Trophoblast cell (in vitro differentiated cells and primary cell): ENCODE measurements at regions not wholly inside any gene's neighbourhood (a gene's known extent, or its start where the extent isn't known, plus 50 kb on each side); places are given as distances from the start of the nearest gene placed in this dataset.
A peak's percentile ranks its signal among the peaks of the same experiment; 100 is the strongest.

Experiments
- DNase-seq, 2 donors: peaks; one replicate each; pipeline ENCODE4 v3.0.0-alpha.2; 2016
- H2AFZ ChIP-seq: 2 replicates; pipeline ENCODE4 v1.6.1; 2013; ENCODE audit warnings: low read length, moderate library complexity, mild to moderate bottlenecking; ENCODE audit not compliant: insufficient read depth, poor library complexity
- H2AK5ac ChIP-seq: 2 replicates; pipeline ENCODE4 v1.6.1; 2013; ENCODE audit warnings: mild to moderate bottlenecking, low read length
- H2BK120ac ChIP-seq: 2 replicates; pipeline ENCODE4 v1.6.1; 2013; ENCODE audit warnings: low read length, mild to moderate bottlenecking, moderate library complexity; ENCODE audit not compliant: insufficient read depth, poor library complexity
- H2BK12ac ChIP-seq: 2 replicates; pipeline ENCODE4 v1.6.1; 2013; ENCODE audit warnings: mild to moderate bottlenecking, low read length, moderate library complexity
- H2BK5ac ChIP-seq: 2 replicates; pipeline ENCODE4 v1.6.1; 2013; ENCODE audit warnings: low read length, low read depth, moderate library complexity, mild to moderate bottlenecking; ENCODE audit not compliant: poor library complexity
- H3K14ac ChIP-seq: 2 replicates; pipeline ENCODE4 v1.6.1; 2013; ENCODE audit warnings: mild to moderate bottlenecking, low read length
- H3K18ac ChIP-seq: 2 replicates; pipeline ENCODE4 v1.6.1; 2013; ENCODE audit warnings: mild to moderate bottlenecking, low read length
- H3K23ac ChIP-seq: 2 replicates; pipeline ENCODE4 v1.6.1; 2013; ENCODE audit warnings: low read length
- H3K27ac ChIP-seq: 2 replicates; pipeline ENCODE4 v1.5.1; 2013; ENCODE audit warnings: low read depth, mild to moderate bottlenecking, inconsistent platforms, low read length, moderate library complexity
- H3K27me3 ChIP-seq: 2 replicates; pipeline ENCODE4 v1.6.1; 2013; ENCODE audit warnings: inconsistent platforms, mild to moderate bottlenecking, low read length, moderate library complexity; ENCODE audit not compliant: insufficient read depth
- H3K36me3 ChIP-seq, 2 experiments: 1 replicate in 1 of 2; 2 replicates in 1 of 2; pipeline ENCODE4 v1.6.1; 2013; ENCODE audit warnings: low read length in 2 of 2, mild to moderate bottlenecking in 2 of 2, moderate library complexity in 1 of 2; ENCODE audit not compliant: insufficient read depth in 2 of 2, control insufficient read depth in 1 of 2
- H3K4ac ChIP-seq: 2 replicates; pipeline ENCODE4 v1.6.1; 2013; ENCODE audit warnings: low read depth, mild to moderate bottlenecking, low read length, moderate library complexity
- H3K4me1 ChIP-seq, 2 experiments: 1 replicate in 1 of 2; 2 replicates in 1 of 2; pipeline ENCODE4 v1.6.1; 2013; ENCODE audit warnings: low read length in 2 of 2, mild to moderate bottlenecking in 2 of 2, moderate library complexity in 1 of 2; ENCODE audit not compliant: insufficient read depth in 2 of 2, control insufficient read depth in 1 of 2
- H3K4me2 ChIP-seq: 2 replicates; pipeline ENCODE4 v1.6.1; 2013; ENCODE audit warnings: inconsistent platforms, mild to moderate bottlenecking, low read length, moderate library complexity
- H3K4me3 ChIP-seq: 2 replicates; pipeline ENCODE4 v1.5.1; 2013; ENCODE audit warnings: mild to moderate bottlenecking, low read depth, low read length, inconsistent platforms
- H3K79me1 ChIP-seq: one replicate; pipeline ENCODE4 v1.6.1; 2013; ENCODE audit warnings: low read length
- H3K79me2 ChIP-seq: 2 replicates; pipeline ENCODE4 v1.6.1; 2013; ENCODE audit warnings: low read length, mild to moderate bottlenecking; ENCODE audit not compliant: control insufficient read depth, insufficient read depth, poor library complexity
- H3K9ac ChIP-seq: 2 replicates; pipeline ENCODE4 v1.6.1; 2013; ENCODE audit warnings: mild to moderate bottlenecking, low read length
- H3K9me3 ChIP-seq: 2 replicates; pipeline ENCODE4 v1.6.1; 2013; ENCODE audit warnings: low read depth, mild to moderate bottlenecking, control low read depth, inconsistent platforms, low read length; ENCODE audit not compliant: insufficient read depth
- H4K12ac ChIP-seq: 2 replicates; pipeline ENCODE4 v1.6.1; 2013; ENCODE audit warnings: low read depth, mild to moderate bottlenecking, low read length, moderate library complexity
- H4K8ac ChIP-seq: 2 replicates; pipeline ENCODE4 v1.6.1; 2013; ENCODE audit warnings: low read depth, mild to moderate bottlenecking, low read length, moderate library complexity
- H4K91ac ChIP-seq: one replicate; pipeline ENCODE4 v1.6.1; 2013; ENCODE audit warnings: low read depth, mild to moderate bottlenecking, low read length, moderate library complexity
- WGBS: extraction: QIAGEN DNeasy Blood & Tissue Kit; methylation state at CpG from one replicate; pipeline ENCODE4 v1.1.7; 2013; ENCODE audit warnings: missing lambda C conversion rate; ENCODE audit not compliant: insufficient read length, insufficient coverage; ENCODE audit errors: extremely low coverage; 5-methylcytosine and 5-hydroxymethylcytosine counted together

DNA sequence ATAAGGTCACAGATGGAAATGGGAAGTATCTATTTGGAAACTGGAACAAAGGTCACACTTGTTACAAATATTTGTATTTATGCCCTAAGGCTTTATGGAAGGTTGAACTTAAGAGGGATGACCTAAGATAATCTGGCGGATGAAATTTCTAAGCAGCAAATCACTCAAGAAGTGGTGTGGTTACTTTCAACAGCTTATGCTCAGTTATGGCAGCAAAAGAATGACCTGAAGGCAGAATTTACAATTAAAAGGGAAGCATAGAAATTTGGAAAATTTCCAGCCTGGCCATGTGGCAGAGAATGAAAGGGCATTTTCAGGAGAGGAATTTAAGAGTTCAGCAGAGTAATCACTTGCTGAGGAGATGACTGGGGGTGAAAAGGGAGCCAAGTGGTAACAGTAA is 95.8 kb upstream of the TNS3 start:
- Histone ChIP-seq H3K27me3 (no peaks in the 10 kb centered on the region), H3K9ac (no peak overlapping the region), H3K79me1 (peaks cover 9% of the 10 kb centered on the region), H2BK12ac (no peak overlapping the region), H3K4me1 (peaks cover 18 to 24% of the 10 kb centered on the region in 2 experiments), H4K12ac (no peak overlapping the region), H2BK120ac (no peak overlapping the region), H3K14ac (no peak overlapping the region), H3K9me3 (peaks cover 2% of the 10 kb centered on the region), H3K79me2 (no peaks in the 10 kb centered on the region), H4K8ac (no peak overlapping the region), H3K4me3 (no peak overlapping the region), H3K36me3 (no peaks in the 10 kb centered on the region), H3K23ac (no peak overlapping the region), H4K91ac (peak overlapping the region; percentile 38), H3K4ac (no peak overlapping the region), H2AK5ac (no peak overlapping the region), H3K27ac (no peak overlapping the region), H3K18ac (no peak overlapping the region), H2BK5ac (no peak overlapping the region), H2AFZ (no peak overlapping the region), H3K4me2 (no peak overlapping the region)
- peak; percentile 71 to 99 for DNase-seq
- WGBS: no CpG with 5 or more reads among the region's 1 CpG

DNA sequence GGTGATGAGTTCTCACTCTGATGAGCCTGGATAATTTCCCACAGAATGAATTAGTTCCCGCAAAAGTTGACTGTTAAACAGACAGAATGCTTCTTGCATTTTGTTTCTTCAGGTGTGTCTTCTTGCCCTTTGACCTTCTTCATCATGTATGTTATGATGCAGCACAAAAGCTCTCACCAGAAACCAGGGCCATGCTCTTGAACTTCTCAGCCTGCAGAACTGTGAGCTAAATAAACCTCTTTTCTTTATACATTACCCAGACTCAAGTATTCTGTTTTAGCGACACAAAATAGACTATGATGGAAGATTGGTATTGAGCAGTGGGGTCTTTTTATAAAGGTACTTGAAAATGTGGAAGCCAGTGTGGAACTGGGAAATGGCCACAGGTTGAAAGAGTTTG is 95.2 kb upstream of the TNS3 start:
- no peak overlapping the region for H4K8ac ChIP-seq
- H4K12ac ChIP-seq: no peak overlapping the region
- peaks cover 11% of the 10 kb centered on the region for H3K79me1 ChIP-seq
- H3K18ac ChIP-seq: no peak overlapping the region
- no peak overlapping the region for H3K9ac ChIP-seq
- H3K4me1 ChIP-seq: peaks cover 18 to 24% of the 10 kb centered on the region in 2 experiments
- no peak overlapping the region for H3K27ac ChIP-seq
- no peaks in the 10 kb centered on the region for H3K27me3 ChIP-seq
- H2BK5ac ChIP-seq: no peak overlapping the region
- no peak overlapping the region for H3K4me2 ChIP-seq
- no peak overlapping the region for H3K4me3 ChIP-seq
- H2AFZ ChIP-seq: no peak overlapping the region
- no peak overlapping the region for H3K14ac ChIP-seq
- H2AK5ac ChIP-seq: no peak overlapping the region
- H3K79me2 ChIP-seq: no peaks in the 10 kb centered on the region
- H3K36me3 ChIP-seq: no peaks in the 10 kb centered on the region
- no peak overlapping the region for H3K23ac ChIP-seq
- H3K4ac ChIP-seq: no peak overlapping the region
- H2BK12ac ChIP-seq: no peak overlapping the region
- DNase-seq: no peak
- H4K91ac ChIP-seq: peak overlapping the region; percentile 16
- peaks cover 2% of the 10 kb centered on the region for H3K9me3 ChIP-seq
- peak overlapping the region; percentile 10 for H2BK120ac ChIP-seq
- no CpG with 5 or more reads among the region's 2 CpGs for WGBS

GRCh38 chr7:47672977-47673381 is 91.1 kb upstream of the TNS3 start:
- Histone ChIP-seq H2BK12ac (no peak overlapping the region), H3K27me3 (no peaks in the 10 kb centered on the region), H2AFZ (no peak overlapping the region), H2AK5ac (no peak overlapping the region), H4K8ac (no peak overlapping the region), H4K12ac (no peak overlapping the region), H3K4me1 (peaks cover 14 to 16% of the 10 kb centered on the region in 2 experiments), H3K36me3 (no peaks in the 10 kb centered on the region), H3K79me1 (peaks cover 16% of the 10 kb centered on the region), H3K18ac (no peak overlapping the region), H3K14ac (no peak overlapping the region), H3K4me2 (no peak overlapping the region), H4K91ac (no peak overlapping the region), H3K27ac (no peak overlapping the region), H2BK5ac (no peak overlapping the region), H3K9ac (no peak overlapping the region), H3K79me2 (peaks cover 2% of the 10 kb centered on the region), H3K23ac (no peak overlapping the region), H2BK120ac (no peak overlapping the region), H3K4me3 (no peak overlapping the region), H3K4ac (no peak overlapping the region), H3K9me3 (peaks cover 2% of the 10 kb centered on the region)
- no CpG with 5 or more reads among the region's 3 CpGs for WGBS
- DNase-seq: peak in 1 of 2 donors; percentile 62

GRCh38 chr7:47672271-47672791 is 90.4 kb upstream of the TNS3 start:
- Histone ChIP-seq H3K4me3 (no peak overlapping the region), H2AFZ (no peak overlapping the region), H4K12ac (no peak overlapping the region), H3K79me1 (peaks cover 15% of the 10 kb centered on the region), H4K91ac (peak overlapping the region; percentile 30), H3K9me3 (peaks cover 2% of the 10 kb centered on the region), H4K8ac (no peak overlapping the region), H3K14ac (peak overlapping the region; percentile 28), H3K79me2 (peaks cover 2% of the 10 kb centered on the region), H3K18ac (peak overlapping the region; percentile 67), H3K4me1 (peaks cover 12 to 14% of the 10 kb centered on the region in 2 experiments), H3K27me3 (no peaks in the 10 kb centered on the region), H3K4ac (no peak overlapping the region), H3K4me2 (no peak overlapping the region), H3K23ac (no peak overlapping the region), H2BK120ac (peak overlapping the region; percentile 49), H3K9ac (no peak overlapping the region), H3K36me3 (no peaks in the 10 kb centered on the region), H2BK5ac (peak overlapping the region; percentile 6), H2BK12ac (peak overlapping the region; percentile 91), H3K27ac (no peak overlapping the region), H2AK5ac (peak overlapping the region; percentile 44)
- no peak for DNase-seq
- no CpG with 5 or more reads among the region's 7 CpGs for WGBS
